ENCODE measurements at regions not wholly inside any gene's neighbourhood (a gene's known extent, or its start where the extent isn't known, plus 50 kb on each side); places are given as distances from the start of the nearest gene placed in this dataset.
A peak's percentile ranks its signal among the peaks of the same experiment; 100 is the strongest.

DNA sequence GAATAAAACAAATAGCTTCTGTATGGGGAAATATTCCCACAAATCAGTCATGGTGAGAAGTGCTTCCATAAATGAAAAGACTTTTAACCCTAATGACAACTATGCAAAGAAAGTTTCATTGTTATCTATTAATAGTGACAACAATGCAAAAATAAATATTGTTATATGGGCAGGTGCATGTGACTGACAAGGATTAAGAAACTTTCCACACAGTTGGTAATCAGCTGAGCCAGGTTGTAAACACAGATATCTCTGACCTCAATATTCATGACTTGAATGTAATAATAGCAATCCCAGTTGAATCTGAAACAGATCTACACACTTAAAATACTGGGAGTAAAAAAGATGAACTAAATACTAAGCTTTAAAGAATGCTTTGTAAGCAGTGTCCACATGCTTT is 517.0 kb upstream of the SOX11 start:
- ChIA-PET CTCF (interaction anchor here (1.2 kb wide), 1 partner anchor 740 kb away, joined by 3 read pairs; no protein-coding TSS in a partner anchor), POLR2A (no interaction called here)
- TF ChIP-seq, protein P1, sequence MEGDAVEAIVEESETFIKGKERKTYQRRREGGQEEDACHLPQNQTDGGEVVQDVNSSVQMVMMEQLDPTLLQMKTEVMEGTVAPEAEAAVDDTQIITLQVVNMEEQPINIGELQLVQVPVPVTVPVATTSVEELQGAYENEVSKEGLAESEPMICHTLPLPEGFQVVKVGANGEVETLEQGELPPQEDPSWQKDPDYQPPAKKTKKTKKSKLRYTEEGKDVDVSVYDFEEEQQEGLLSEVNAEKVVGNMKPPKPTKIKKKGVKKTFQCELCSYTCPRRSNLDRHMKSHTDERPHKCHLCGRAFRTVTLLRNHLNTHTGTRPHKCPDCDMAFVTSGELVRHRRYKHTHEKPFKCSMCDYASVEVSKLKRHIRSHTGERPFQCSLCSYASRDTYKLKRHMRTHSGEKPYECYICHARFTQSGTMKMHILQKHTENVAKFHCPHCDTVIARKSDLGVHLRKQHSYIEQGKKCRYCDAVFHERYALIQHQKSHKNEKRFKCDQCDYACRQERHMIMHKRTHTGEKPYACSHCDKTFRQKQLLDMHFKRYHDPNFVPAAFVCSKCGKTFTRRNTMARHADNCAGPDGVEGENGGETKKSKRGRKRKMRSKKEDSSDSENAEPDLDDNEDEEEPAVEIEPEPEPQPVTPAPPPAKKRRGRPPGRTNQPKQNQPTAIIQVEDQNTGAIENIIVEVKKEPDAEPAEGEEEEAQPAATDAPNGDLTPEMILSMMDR (IDR thresholded peaks at IDR 0.05; ENCODE audit: insufficient read depth, low read length, missing control alignments) = no peak
- H3K4me3 ChIP-seq (ENCODE audit: low read depth, low read length) = no peak overlapping the region
- DNase-seq (ENCODE audit: low read depth, low spot score) = no peak

DNA sequence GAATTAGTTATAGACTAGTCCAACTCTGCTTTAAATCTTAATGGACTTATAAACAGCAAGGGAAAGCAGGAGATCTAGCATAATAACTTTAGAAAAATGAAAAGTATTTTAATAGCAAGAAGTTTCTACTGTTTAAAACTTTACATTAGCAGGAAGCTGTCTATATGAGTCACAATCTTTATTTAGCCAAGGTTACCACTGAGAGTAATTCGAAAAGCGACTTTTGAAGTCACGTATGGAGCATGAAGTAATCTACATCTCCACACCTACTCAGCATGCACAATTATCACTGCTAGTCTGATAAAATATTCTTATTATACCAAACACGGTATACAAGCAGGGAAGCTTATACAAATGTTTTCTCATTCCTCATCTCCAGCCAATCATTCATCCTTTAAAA is 515.4 kb upstream of the SOX11 start:
- H3K4me3 ChIP-seq (ENCODE audit: low read depth, low read length) = no peak overlapping the region
- POLR2A ChIA-PET = no interaction called here
- TF ChIP-seq, protein P1 (IDR thresholded peaks at IDR 0.05; ENCODE audit: insufficient read depth, low read length, missing control alignments) = no peak
- DNase-seq (ENCODE audit: low read depth, low spot score) = peak; percentile 14
- CTCF ChIA-PET = no interaction called here

DNA sequence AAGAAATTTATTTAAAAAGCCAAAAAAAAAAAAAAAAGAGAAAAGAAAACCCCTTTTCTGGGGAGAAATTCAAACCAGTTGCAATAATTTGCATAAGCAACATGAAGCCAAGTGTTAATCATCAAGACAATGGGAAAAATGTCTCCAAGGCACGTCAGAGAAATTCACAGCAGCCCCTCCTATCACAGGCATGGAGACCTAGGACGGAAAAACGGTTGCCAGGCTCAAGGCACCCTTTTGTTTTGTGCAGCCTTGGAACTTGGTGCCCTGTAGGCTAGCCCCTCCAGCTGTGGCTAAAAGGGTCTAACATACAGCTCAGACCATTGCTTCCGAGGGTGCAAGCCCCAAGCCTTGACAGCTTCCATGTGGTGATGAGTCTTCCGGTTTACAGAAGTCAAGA is 509.2 kb upstream of the SOX11 start:
- ChIA-PET CTCF (no interaction called here), POLR2A (no interaction called here)
- no peak overlapping the region for H3K4me3 ChIP-seq (ENCODE audit: low read depth, low read length)
- TF ChIP-seq, protein P1 (IDR thresholded peaks at IDR 0.05; ENCODE audit: insufficient read depth, low read length, missing control alignments) = no peak
- DNase-seq (ENCODE audit: low read depth, low spot score) = no peak

DNA sequence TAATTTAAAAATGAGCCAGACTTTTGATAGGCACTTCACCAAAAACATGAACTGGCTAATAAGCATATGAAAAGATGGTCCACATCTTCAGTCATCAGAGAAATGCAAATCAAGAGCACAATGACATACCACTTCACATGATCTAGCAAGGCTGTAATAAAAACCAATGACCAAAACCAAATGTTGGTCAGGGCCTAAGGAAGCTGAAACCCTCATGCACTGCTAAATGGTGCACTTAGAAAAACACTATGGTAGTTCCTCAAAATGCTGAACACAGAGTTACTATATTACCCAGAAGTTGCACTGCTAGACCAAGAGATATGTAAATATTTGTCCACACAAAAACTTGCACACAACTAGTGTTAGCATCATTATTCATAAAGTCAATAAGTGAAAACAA is 504.9 kb upstream of the SOX11 start:
- H3K4me3 ChIP-seq (ENCODE audit: low read depth, low read length) = no peak overlapping the region
- POLR2A ChIA-PET = no interaction called here
- CTCF ChIA-PET = no interaction called here
- TF ChIP-seq, protein P1 (IDR thresholded peaks at IDR 0.05; ENCODE audit: insufficient read depth, low read length, missing control alignments) = no peak
- DNase-seq (ENCODE audit: low read depth, low spot score) = no peak

DNA sequence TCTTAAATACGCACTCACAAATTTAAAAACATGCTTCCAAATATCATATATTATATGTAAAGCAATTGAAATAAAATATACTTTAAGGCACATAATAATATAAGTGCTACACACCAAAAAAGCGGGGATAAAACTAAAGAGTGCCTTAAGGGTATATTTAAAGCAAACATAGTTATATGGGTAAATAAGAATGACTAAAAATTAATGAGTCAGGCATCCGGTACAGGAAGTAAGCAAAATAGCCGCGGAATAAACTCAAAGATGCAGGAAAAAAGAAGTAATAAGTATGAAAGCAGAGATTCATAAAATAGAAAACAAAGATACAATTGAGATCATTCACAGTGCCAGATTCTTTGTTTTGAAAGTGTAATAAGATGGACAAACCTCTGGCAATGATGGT is 503.5 kb upstream of the SOX11 start:
- ChIA-PET CTCF (no interaction called here), POLR2A (no interaction called here)
- H3K4me3 ChIP-seq (ENCODE audit: low read depth, low read length) = no peak overlapping the region
- DNase-seq (ENCODE audit: low read depth, low spot score) = no peak
- TF ChIP-seq, protein P1 (IDR thresholded peaks at IDR 0.05; ENCODE audit: insufficient read depth, low read length, missing control alignments) = no peak

DNA sequence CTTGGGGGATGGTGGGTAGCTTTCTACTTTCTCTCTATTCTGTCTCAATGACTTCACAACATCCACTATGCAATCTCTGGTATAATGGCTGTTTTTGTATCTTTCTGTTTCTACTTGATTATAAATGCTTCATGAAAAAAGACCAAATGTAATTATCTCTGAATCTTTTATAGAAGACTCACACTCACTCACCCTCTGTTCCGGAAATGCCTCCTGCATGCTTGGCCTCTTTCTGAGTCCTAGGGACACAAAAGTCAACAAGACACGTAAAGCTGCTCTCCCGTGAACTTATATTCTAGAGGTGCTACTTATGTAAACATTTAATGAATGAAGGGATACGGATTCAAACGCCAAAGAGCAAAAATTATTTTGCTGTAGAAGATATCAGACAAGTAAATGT is 502.2 kb upstream of the SOX11 start:
- CTCF ChIA-PET = no interaction called here
- POLR2A ChIA-PET = no interaction called here
- DNase-seq (ENCODE audit: low read depth, low spot score) = no peak
- TF ChIP-seq, protein P1 (IDR thresholded peaks at IDR 0.05; ENCODE audit: insufficient read depth, low read length, missing control alignments) = no peak
- no peak overlapping the region for H3K4me3 ChIP-seq (ENCODE audit: low read depth, low read length)

All from AG04449 (cell line).